ENCODE measurements at regions not wholly inside any gene's neighbourhood (a gene's known extent, or its start where the extent isn't known, plus 50 kb on each side); places are given as distances from the start of the nearest gene placed in this dataset.

GRCh38 chr7:130844811-130845580, 111.0 kb upstream of the KLF14 start:
- H3K36me3 ChIP-seq (ENCODE audit: control insufficient read depth in 4 of 4, insufficient read depth in 4 of 4, low read length in 4 of 4) = no peaks in the 10 kb centered on the region
- no peaks in the 10 kb centered on the region for H3K9me3 ChIP-seq (ENCODE audit: control insufficient read depth in 4 of 4, insufficient read depth in 3 of 4, low read length in 3 of 4)
- DNase-seq (no peak), ATAC-seq (ENCODE audit: insufficient read depth, low FRiP score) (no peak)
- H3K4me3 ChIP-seq = no peak overlapping the region
- WGBS, 2 donors = 80 to 92% methylated on average over 11 of the region's 11 CpGs
- H3K4me1 ChIP-seq (ENCODE audit: control insufficient read depth in 5 of 5, insufficient read depth in 5 of 5, low read length in 5 of 5) = no peaks in the 10 kb centered on the region
- H3K27ac ChIP-seq (ENCODE audit: low read depth in 1 of 2, low read length in 1 of 2) = no peak overlapping the region
- no peak for TF ChIP-seq CTCF (IDR thresholded peaks at IDR 0.05; ENCODE audit: control extremely low read depth, extremely low read depth)
- no peaks in the 10 kb centered on the region for H3K27me3 ChIP-seq (ENCODE audit: control insufficient read depth in 3 of 3, insufficient read depth in 3 of 3, low read length in 2 of 3)
- H3K9ac ChIP-seq (ENCODE audit: insufficient read depth in 1 of 2, low read length in 2 of 2) = no peak overlapping the region

GRCh38 chr7:130845581-130846085, 111.6 kb upstream of the KLF14 start:
- Histone ChIP-seq H3K4me1 (ENCODE audit: control insufficient read depth in 5 of 5, insufficient read depth in 5 of 5, low read length in 5 of 5) (no peaks in the 10 kb centered on the region), H3K36me3 (ENCODE audit: control insufficient read depth in 4 of 4, insufficient read depth in 4 of 4, low read length in 4 of 4) (no peaks in the 10 kb centered on the region), H3K4me3 (no peak overlapping the region), H3K27ac (ENCODE audit: low read depth in 1 of 2, low read length in 1 of 2) (no peak overlapping the region), H3K9me3 (ENCODE audit: control insufficient read depth in 4 of 4, insufficient read depth in 3 of 4, low read length in 3 of 4) (no peaks in the 10 kb centered on the region), H3K27me3 (ENCODE audit: control insufficient read depth in 3 of 3, insufficient read depth in 3 of 3, low read length in 2 of 3) (no peaks in the 10 kb centered on the region), H3K9ac (ENCODE audit: insufficient read depth in 1 of 2, low read length in 2 of 2) (no peak overlapping the region)
- WGBS, 2 donors = 74 to 88% methylated on average over 11 of the region's 11 CpGs
- no peak for DNase-seq
- TF ChIP-seq CTCF (IDR thresholded peaks at IDR 0.05; ENCODE audit: control extremely low read depth, extremely low read depth) = no peak
- no peak for ATAC-seq (ENCODE audit: insufficient read depth, low FRiP score)

- DNase-seq = no peak
- peaks cover 0 to 3% (median 0%) of the 10 kb centered on the region in 3 donors for H3K27me3 ChIP-seq (ENCODE audit: control insufficient read depth in 3 of 3, insufficient read depth in 3 of 3, low read length in 2 of 3)
- no peak for ATAC-seq (ENCODE audit: insufficient read depth, low FRiP score)
- no peaks in the 10 kb centered on the region for H3K4me1 ChIP-seq (ENCODE audit: control insufficient read depth in 5 of 5, insufficient read depth in 5 of 5, low read length in 5 of 5)
- 95 to 96% methylated on average over 2 of the region's 2 CpGs for WGBS, 2 donors
- H3K9me3 ChIP-seq (ENCODE audit: control insufficient read depth in 4 of 4, insufficient read depth in 3 of 4, low read length in 3 of 4) = no peaks in the 10 kb centered on the region
- H3K9ac ChIP-seq (ENCODE audit: insufficient read depth in 1 of 2, low read length in 2 of 2) = no peak overlapping the region
- H3K36me3 ChIP-seq (ENCODE audit: control insufficient read depth in 4 of 4, insufficient read depth in 4 of 4, low read length in 4 of 4) = peaks cover 0 to 7% (median 0%) of the 10 kb centered on the region in 4 donors
- no peak overlapping the region for H3K4me3 ChIP-seq
- TF ChIP-seq CTCF (IDR thresholded peaks at IDR 0.05; ENCODE audit: control extremely low read depth, extremely low read depth) = no peak
- H3K27ac ChIP-seq (ENCODE audit: low read depth in 1 of 2, low read length in 1 of 2) = no peak overlapping the region
Measured at GRCh38 chr7:130849604-130850003, 115.6 kb upstream of the KLF14 start.
